HEK293 (cell line): ENCODE measurements at regions not wholly inside any gene's neighbourhood (a gene's known extent, or its start where the extent isn't known, plus 50 kb on each side); places are given as distances from the start of the nearest gene placed in this dataset.

Experiments used
- CTCF ChIA-PET: fragments of 350-600 bp; formaldehyde crosslinking; extraction: SDS; loops from one replicate; lab custom pipeline; 2021; ENCODE audit warnings: antibody characterized with exemption; lab: Yijun Ruan, JAX
- POLR2A ChIA-PET: fragments of 300-600 bp; formaldehyde crosslinking; extraction: SDS; loops from one replicate; lab custom pipeline; 2020; ENCODE audit warnings: antibody characterized with exemption, inconsistent platforms; lab: Yijun Ruan, JAX
- H3K27ac ChIP-seq: fragments of 200-500 bp; sonication (Bioruptor generic); 2 replicates; pipeline ENCODE4 v1.5.1; 2014; ENCODE audit warnings: low read depth, low read length, control low read depth, inconsistent platforms; ENCODE audit errors: extremely low read depth
- H3K36me3 ChIP-seq, 2 experiments: fragments of 200-500 bp in 1 of 2; sonication (Bioruptor generic) in 1 of 2; 1 replicate in 1 of 2; 2 replicates in 1 of 2; pipeline ENCODE4 v1.5.1; 2014 to 2017; ENCODE audit warnings: inconsistent platforms in 2 of 2, low read length in 2 of 2; ENCODE audit not compliant: control insufficient read depth in 2 of 2, insufficient read depth in 1 of 2
- H3K4me1 ChIP-seq: fragments of 200-500 bp; sonication (Bioruptor generic); 2 replicates; pipeline ENCODE4 v1.5.1; 2014; ENCODE audit warnings: mild to moderate bottlenecking, low read length, inconsistent platforms; ENCODE audit not compliant: control insufficient read depth, insufficient read depth
- H3K4me3 ChIP-seq: 2 replicates; pipeline ENCODE4 v1.5.1; 2011; ENCODE audit warnings: low read depth, mild to moderate bottlenecking, control low read depth, low read length, moderate library complexity
- H3K9me3 ChIP-seq: fragments of 200-500 bp; sonication (Bioruptor generic); 2 replicates; pipeline ENCODE4 v1.5.1; 2014; ENCODE audit warnings: low read depth, low read length, inconsistent platforms; ENCODE audit not compliant: control insufficient read depth, insufficient read depth
- GFI1B ChIP-seq: fragments of 450-650 bp; formaldehyde crosslinking; IDR thresholded peaks from 2 replicates; pipeline ENCODE4 v1.5.1; 2016; ENCODE audit warnings: missing biosample characterization, missing genetic modification characterization
- GLI2 ChIP-seq: fragments of 450-650 bp; formaldehyde crosslinking; IDR thresholded peaks from 2 replicates; pipeline ENCODE4; 2017; ENCODE audit warnings: missing biosample characterization, missing genetic modification characterization, low read depth, borderline replicate concordance
- HOXA7 ChIP-seq: sonication (generic); formaldehyde crosslinking; IDR thresholded peaks from 2 replicates; pipeline ENCODE4 v1.8.1; 2022; ENCODE audit warnings: missing genetic modification reagents, borderline replicate concordance
- KLF8 ChIP-seq: fragments of 450-650 bp; formaldehyde crosslinking; IDR thresholded peaks from 2 replicates; pipeline ENCODE4 v1.5.1; 2016; ENCODE audit warnings: missing biosample characterization, missing genetic modification characterization
- KLF9 ChIP-seq: fragments of 450-650 bp; formaldehyde crosslinking; IDR thresholded peaks from 2 replicates; pipeline ENCODE4 v1.5.1; 2016; ENCODE audit warnings: missing biosample characterization, missing genetic modification characterization, low read depth
- MYNN ChIP-seq: fragments of 450-650 bp; formaldehyde crosslinking; IDR thresholded peaks from 2 replicates; pipeline ENCODE4 v1.5.1; 2016; ENCODE audit warnings: missing biosample characterization, missing genetic modification characterization, borderline replicate concordance
- YY2 ChIP-seq: fragments of 450-650 bp; formaldehyde crosslinking; IDR thresholded peaks from 2 replicates; pipeline ENCODE4 v1.5.1; 2016; ENCODE audit warnings: missing biosample characterization, missing genetic modification characterization
- ZBTB1 ChIP-seq: fragments of 450-650 bp; formaldehyde crosslinking; IDR thresholded peaks from 2 replicates; pipeline ENCODE4 v1.5.1; 2016; ENCODE audit warnings: missing biosample characterization, missing genetic modification characterization
- ZBTB11 ChIP-seq: fragments of 450-650 bp; formaldehyde crosslinking; conservative IDR thresholded peaks from 2 replicates; pipeline ENCODE4 v1.5.1; 2016; ENCODE audit warnings: low read depth, missing biosample characterization, missing genetic modification characterization
- ZBTB44 ChIP-seq: fragments of 450-650 bp; IDR thresholded peaks from 2 replicates; pipeline ENCODE4 v1.5.1; 2018; ENCODE audit warnings: missing biosample characterization, mild to moderate bottlenecking, missing genetic modification characterization
- ZBTB48 ChIP-seq: fragments of 450-650 bp; formaldehyde crosslinking; IDR thresholded peaks from 2 replicates; pipeline ENCODE4 v1.5.1; 2016; ENCODE audit warnings: missing biosample characterization, missing genetic modification characterization
- ZFP41 ChIP-seq: fragments of 450-650 bp; formaldehyde crosslinking; IDR thresholded peaks from 2 replicates; pipeline ENCODE4 v1.5.1; 2016; ENCODE audit warnings: missing biosample characterization, missing genetic modification characterization, borderline replicate concordance
- ZNF114 ChIP-seq: fragments of 450-650 bp; formaldehyde crosslinking; IDR thresholded peaks from 2 replicates; pipeline ENCODE4 v1.5.0; 2017; ENCODE audit warnings: missing biosample characterization, missing genetic modification characterization
- ZNF157 ChIP-seq: fragments of 450-650 bp; formaldehyde crosslinking; IDR thresholded peaks from 2 replicates; pipeline ENCODE4 v1.5.1; 2016; ENCODE audit warnings: missing biosample characterization, missing genetic modification characterization
- ZNF19 ChIP-seq: fragments of 450-650 bp; formaldehyde crosslinking; IDR thresholded peaks from 2 replicates; pipeline ENCODE4; 2016; ENCODE audit warnings: missing biosample characterization, missing genetic modification characterization, low read depth
- ZNF202 ChIP-seq: fragments of 450-650 bp; formaldehyde crosslinking; IDR thresholded peaks from 2 replicates; pipeline ENCODE4 v1.5.1; 2016; ENCODE audit warnings: missing biosample characterization, missing genetic modification characterization, borderline replicate concordance
- ZNF211 ChIP-seq: fragments of 450-650 bp; formaldehyde crosslinking; IDR thresholded peaks from 2 replicates; pipeline ENCODE4 v1.5.1; 2016; ENCODE audit warnings: low read depth, missing biosample characterization, missing genetic modification characterization
- ZNF302 ChIP-seq: fragments of 450-650 bp; formaldehyde crosslinking; IDR thresholded peaks from 2 replicates; pipeline ENCODE4 v1.5.1; 2016; ENCODE audit warnings: missing biosample characterization, missing genetic modification characterization, low read depth
- ZNF398 ChIP-seq: fragments of 450-650 bp; formaldehyde crosslinking; IDR thresholded peaks from 2 replicates; pipeline ENCODE4 v1.5.1; 2017; ENCODE audit warnings: missing biosample characterization, missing genetic modification characterization
- ZNF530 ChIP-seq: fragments of 450-650 bp; formaldehyde crosslinking; IDR thresholded peaks from 2 replicates; pipeline ENCODE4 v1.5.1; 2016; ENCODE audit warnings: low read depth, missing biosample characterization, missing genetic modification characterization
- ZNF548 ChIP-seq: fragments of 450-650 bp; formaldehyde crosslinking; IDR thresholded peaks from 2 replicates; pipeline ENCODE4 v1.5.1; 2016; ENCODE audit warnings: missing biosample characterization, missing genetic modification characterization
- ZNF561 ChIP-seq: fragments of 450-650 bp; IDR thresholded peaks from 2 replicates; pipeline ENCODE4 v1.5.1; 2018; ENCODE audit warnings: missing biosample characterization, missing genetic modification characterization, borderline replicate concordance
- ZNF610 ChIP-seq: fragments of 450-650 bp; formaldehyde crosslinking; IDR thresholded peaks from 2 replicates; pipeline ENCODE4 v1.5.1; 2016; ENCODE audit warnings: missing biosample characterization, missing genetic modification characterization, borderline replicate concordance
- ZNF776 ChIP-seq: fragments of 450-650 bp; formaldehyde crosslinking; IDR thresholded peaks from 2 replicates; pipeline ENCODE4 v1.5.0; 2017; ENCODE audit warnings: missing biosample characterization, missing genetic modification characterization, borderline replicate concordance
- ZNF777 ChIP-seq: fragments of 450-650 bp; formaldehyde crosslinking; IDR thresholded peaks from 2 replicates; pipeline ENCODE4 v1.5.1; 2017; ENCODE audit warnings: missing biosample characterization, missing genetic modification characterization, borderline replicate concordance
- ZSCAN18 ChIP-seq: fragments of 450-650 bp; formaldehyde crosslinking; IDR thresholded peaks from 2 replicates; pipeline ENCODE4 v1.5.1; 2016; ENCODE audit warnings: missing biosample characterization, missing genetic modification characterization
- ZSCAN4 ChIP-seq: fragments of 450-650 bp; formaldehyde crosslinking; IDR thresholded peaks from 2 replicates; pipeline ENCODE4 v1.5.1; 2017; ENCODE audit warnings: missing biosample characterization, missing genetic modification characterization

GRCh38 chr9:17876687-17877086 lies 297.8 kb downstream of the SH3GL2 start:
- ChIA-PET POLR2A (no interaction called here), CTCF (no interaction called here)
- Histone ChIP-seq H3K36me3 (no peaks in the 10 kb centered on the region), H3K4me1 (no peaks in the 10 kb centered on the region), H3K9me3 (no peaks in the 10 kb centered on the region), H3K4me3 (no peak overlapping the region), H3K27ac (no peak overlapping the region)
- no peak for TF ChIP-seq ZNF211 (tag by site-specific recombination)
- no peak for TF ChIP-seq ZNF202 (tag by site-specific recombination)
- no peak for TF ChIP-seq ZNF777 (tag by site-specific recombination)
- no peak for TF ChIP-seq GLI2 (tag by site-specific recombination)
- TF ChIP-seq HOXA7 (CRISPR knock-in tag), result no peak
- no peak for TF ChIP-seq ZNF776 (tag by site-specific recombination)
- TF ChIP-seq ZNF157 (tag by site-specific recombination), result no peak
- no peak for TF ChIP-seq ZNF530 (tag by site-specific recombination)
- no peak for TF ChIP-seq ZNF398
- no peak for TF ChIP-seq ZNF302
- TF ChIP-seq MYNN, result no peak
- TF ChIP-seq ZBTB44 (tag by site-specific recombination), result no peak
- TF ChIP-seq ZBTB1 (tag by site-specific recombination), result no peak
- no peak for TF ChIP-seq YY2 (tag by site-specific recombination)
- TF ChIP-seq ZBTB48 (tag by site-specific recombination), result no peak

- ChIA-PET CTCF (no interaction called here), POLR2A (no interaction called here)
- no peak overlapping the region for H3K27ac ChIP-seq
- no peaks in the 10 kb centered on the region for H3K9me3 ChIP-seq
- H3K4me1 ChIP-seq, result no peaks in the 10 kb centered on the region
- no peak overlapping the region for H3K4me3 ChIP-seq
- H3K36me3 ChIP-seq, result no peaks in the 10 kb centered on the region
- TF ChIP-seq KLF8 (no peak), ZNF114 (tag by site-specific recombination) (no peak), ZNF561 (tag by site-specific recombination) (no peak), ZFP41 (tag by site-specific recombination) (no peak), ZSCAN18 (tag by site-specific recombination) (no peak), GFI1B (tag by site-specific recombination) (no peak), ZSCAN4 (tag by site-specific recombination) (no peak), KLF9 (tag by site-specific recombination) (no peak), ZBTB11 (tag by site-specific recombination) (no peak), ZNF211 (tag by site-specific recombination) (no peak), ZNF610 (tag by site-specific recombination) (no peak), ZNF19 (tag by site-specific recombination) (no peak), ZNF548 (tag by site-specific recombination) (no peak)
Measured at GRCh38 chr9:17878810-17879370, 300.0 kb downstream of the SH3GL2 start.
